GM12878 (cell line): ENCODE measurements at regions not wholly inside any gene's neighbourhood (a gene's known extent, or its start where the extent isn't known, plus 50 kb on each side); places are given as distances from the start of the nearest gene placed in this dataset.

ENCODE experiments used
- ATAC-seq: fragments of 200-7000 bp; cut with Tn5 transposase; 3 replicates; pipeline ENCODE4 v1.9.1; 2020; ENCODE audit warnings: mild to moderate bottlenecking, moderate library complexity
- BruUV-seq: library from RNA; stranded (reverse); fragments of 400-500 nt; replicated peaks from 2 replicates; lab custom pipeline; 2021; lab: Mats Ljungman, UMichigan
- CTCF ChIA-PET: fragments of 300-600 bp; sonication (Branson Sonifier 250); formaldehyde crosslinking; extraction: SDS; loops from one replicate; lab custom pipeline; 2021; ENCODE audit warnings: inconsistent platforms; lab: Yijun Ruan, JAX
- POLR2A ChIA-PET: fragments of 350-600 bp; formaldehyde crosslinking; extraction: SDS; loops from one replicate; lab custom pipeline; 2021; ENCODE audit warnings: inconsistent platforms; lab: Charles Lee
- RAD21 ChIA-PET: fragments of 300-600 bp; sonication (Branson Sonifier 250); formaldehyde crosslinking; loops from one replicate; lab custom pipeline; 2023; ENCODE audit warnings: antibody characterized with exemption; ENCODE audit not compliant: unreplicated experiment; lab: Charles Lee
- SMC1A ChIA-PET: fragments of 300-600 bp; sonication (Branson Sonifier 250); formaldehyde crosslinking; loops from one replicate; lab custom pipeline; 2023; ENCODE audit not compliant: unreplicated experiment, uncharacterized antibody; lab: Charles Lee
- DNase-seq: peaks from one replicate; pipeline ENCODE4 v3.0.0-alpha.2; 2011; ENCODE audit warnings: low read depth, low spot score
- FAIRE-seq: peaks from 3 replicates; lab custom pipeline; 2011; peaks lifted over from hg19 to GRCh38; lab: Jason Lieb, UNC
- H2AFZ ChIP-seq: 2 replicates; pipeline ENCODE4 v1.6.0; 2011; ENCODE audit warnings: low read depth, low read length, control low read depth; ENCODE audit not compliant: control insufficient read depth
- H3K27ac ChIP-seq: 2 replicates; pipeline ENCODE4 v1.5.1; 2011; ENCODE audit warnings: control low read depth; ENCODE audit not compliant: control insufficient read depth, insufficient read depth
- H3K27me3 ChIP-seq, 2 experiments: replicated peaks in 1 of 2; 2 replicates each; pipeline versions ENCODE4 v1.6.0 to v1.6.1; 2011; ENCODE audit warnings: low read length in 1 of 2; ENCODE audit not compliant: control insufficient read depth in 2 of 2, insufficient read depth in 2 of 2
- H3K36me3 ChIP-seq, 2 experiments: 2 replicates each; pipeline ENCODE4 v1.5.1; 2011; ENCODE audit warnings: low read length in 1 of 2; ENCODE audit not compliant: control insufficient read depth in 2 of 2, insufficient read depth in 2 of 2
- H3K4me1 ChIP-seq: 2 replicates; pipeline ENCODE4 v1.6.1; 2011; ENCODE audit warnings: mild to moderate bottlenecking, low read length, moderate library complexity, mixed read lengths; ENCODE audit not compliant: control insufficient read depth, insufficient read depth
- H3K4me2 ChIP-seq: 2 replicates; pipeline ENCODE4 v1.6.0; 2011; ENCODE audit warnings: control low read depth; ENCODE audit not compliant: control insufficient read depth, insufficient read depth
- H3K4me3 ChIP-seq: fragments of 200-600 bp; sonication (generic); 2 replicates; pipeline ENCODE4 v1.5.1; 2016
- H3K79me2 ChIP-seq: 2 replicates; pipeline ENCODE4 v1.6.0; 2011; ENCODE audit warnings: low read length; ENCODE audit not compliant: control insufficient read depth, insufficient read depth
- H3K9ac ChIP-seq: 2 replicates; pipeline ENCODE4 v1.8.0; 2011; ENCODE audit warnings: low read length, control low read depth, mixed read lengths; ENCODE audit not compliant: control insufficient read depth, insufficient read depth
- H3K9me3 ChIP-seq: replicated peaks from 3 replicates; pipeline ENCODE4 v1.5.1; 2011; ENCODE audit warnings: mild to moderate bottlenecking, low read length; ENCODE audit not compliant: control insufficient read depth, insufficient read depth
- H4K20me1 ChIP-seq: 2 replicates; pipeline ENCODE4 v1.6.0; 2011; ENCODE audit not compliant: control insufficient read depth, insufficient read depth
- CREB1 ChIP-seq: IDR thresholded peaks from 2 replicates; pipeline ENCODE4 v1.6.1; 2012; ENCODE audit warnings: low read depth, mild to moderate bottlenecking, inconsistent platforms
- FOXK2 ChIP-seq: fragments of 450-650 bp; IDR thresholded peaks from 2 replicates; pipeline ENCODE4 v1.6.1; 2017; ENCODE audit warnings: mild to moderate bottlenecking, moderate library complexity
- JUNB ChIP-seq: IDR thresholded peaks from 2 replicates; pipeline ENCODE4 v1.6.1; 2016; ENCODE audit warnings: antibody characterized with exemption, mild to moderate bottlenecking
- LARP7 ChIP-seq: fragments of 450-650 bp; IDR thresholded peaks from 2 replicates; pipeline ENCODE4 v1.6.1; 2017; ENCODE audit warnings: mild to moderate bottlenecking
- MTA3 ChIP-seq: IDR thresholded peaks from 2 replicates; pipeline ENCODE4 v1.6.1; 2012; ENCODE audit warnings: low read length, inconsistent platforms, borderline replicate concordance
- RELA ChIP-seq: fragments of 450-650 bp; IDR thresholded peaks from 2 replicates; pipeline ENCODE4 v1.8.0; 2014; ENCODE audit warnings: borderline replicate concordance; ENCODE audit not compliant: partially characterized antibody
- WGBS: methylation state at CpG from one replicate; pipeline ENCODE4 v1.1.6; 2016; ENCODE audit warnings: low lambda C conversion rate; ENCODE audit not compliant: insufficient replicate concordance, insufficient coverage; ENCODE audit errors: missing lambda C conversion rate; 5-methylcytosine and 5-hydroxymethylcytosine counted together
- in situ Hi-C: fragments of 300-500 bp; cut with MboI; formaldehyde crosslinking; loops from 9 replicates; pipeline ENCODE4 v1.14.3; 2018; ENCODE audit warnings: mixed read lengths
- intact Hi-C: fragments of 100-400 bp; cut with micrococcal nuclease; formaldehyde crosslinking; loops from one replicate; pipeline ENCODE4 v1.14.2; 2022; ENCODE audit not compliant: unreplicated experiment
- TF ChIP-seq, protein P1 (sequence below): IDR thresholded peaks from 2 replicates; pipeline ENCODE4 v1.6.1; 2012; ENCODE audit warnings: improper control_type of control experiment, low read depth, low read length; ENCODE audit not compliant: insufficient replicate concordance

DNA sequence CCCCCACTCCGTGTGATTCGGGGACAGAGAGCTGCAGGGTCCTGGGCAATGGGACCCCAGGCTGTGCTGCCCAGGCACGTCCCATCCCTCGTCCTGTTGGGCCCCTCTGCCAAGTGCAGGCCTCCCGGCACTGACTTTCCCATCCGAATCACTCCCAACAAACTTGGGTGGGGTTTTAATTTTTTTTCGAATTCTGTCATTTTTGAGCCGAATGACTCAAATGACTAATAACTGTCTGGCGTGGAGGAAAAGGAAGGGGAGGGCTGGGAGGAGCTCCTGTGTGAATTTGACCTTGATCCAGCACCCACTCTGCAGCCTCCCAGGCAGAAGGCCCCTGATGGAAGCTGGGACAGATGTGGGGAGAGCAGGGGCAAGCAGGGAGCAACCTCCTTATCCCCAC is 1173.2 kb downstream of the BRD1 start:
- ChIA-PET POLR2A (no interaction called here), SMC1A (no interaction called here)
- WGBS = 21% methylated on average over 9 of the region's 9 CpGs

More for the DNA sequence above, 1173.2 kb downstream of the BRD1 start:
- BruUV-seq = no TSS peak
- no peak overlapping the region for H2AFZ ChIP-seq
- no peak overlapping the region for H3K4me2 ChIP-seq
- FAIRE-seq (no peak), DNase-seq (no peak), ATAC-seq (no peak)
- H3K36me3 ChIP-seq = no peaks in the 10 kb centered on the region
- H3K4me3 ChIP-seq = no peak overlapping the region
- no peaks in the 10 kb centered on the region for H3K27me3 ChIP-seq
- H3K4me1 ChIP-seq = no peaks in the 10 kb centered on the region
- CTCF ChIA-PET = no interaction called here
- H3K79me2 ChIP-seq = no peaks in the 10 kb centered on the region
- no peaks in the 10 kb centered on the region; the same call in 2 of the 3 replicates for H3K9me3 ChIP-seq
- no peak overlapping the region for H3K27ac ChIP-seq
- TF ChIP-seq LARP7 (no peak), CREB1 (no peak), FOXK2 (no peak), JUNB (no peak), MTA3 (no peak), RELA (no peak)
- TF ChIP-seq, protein P1, sequence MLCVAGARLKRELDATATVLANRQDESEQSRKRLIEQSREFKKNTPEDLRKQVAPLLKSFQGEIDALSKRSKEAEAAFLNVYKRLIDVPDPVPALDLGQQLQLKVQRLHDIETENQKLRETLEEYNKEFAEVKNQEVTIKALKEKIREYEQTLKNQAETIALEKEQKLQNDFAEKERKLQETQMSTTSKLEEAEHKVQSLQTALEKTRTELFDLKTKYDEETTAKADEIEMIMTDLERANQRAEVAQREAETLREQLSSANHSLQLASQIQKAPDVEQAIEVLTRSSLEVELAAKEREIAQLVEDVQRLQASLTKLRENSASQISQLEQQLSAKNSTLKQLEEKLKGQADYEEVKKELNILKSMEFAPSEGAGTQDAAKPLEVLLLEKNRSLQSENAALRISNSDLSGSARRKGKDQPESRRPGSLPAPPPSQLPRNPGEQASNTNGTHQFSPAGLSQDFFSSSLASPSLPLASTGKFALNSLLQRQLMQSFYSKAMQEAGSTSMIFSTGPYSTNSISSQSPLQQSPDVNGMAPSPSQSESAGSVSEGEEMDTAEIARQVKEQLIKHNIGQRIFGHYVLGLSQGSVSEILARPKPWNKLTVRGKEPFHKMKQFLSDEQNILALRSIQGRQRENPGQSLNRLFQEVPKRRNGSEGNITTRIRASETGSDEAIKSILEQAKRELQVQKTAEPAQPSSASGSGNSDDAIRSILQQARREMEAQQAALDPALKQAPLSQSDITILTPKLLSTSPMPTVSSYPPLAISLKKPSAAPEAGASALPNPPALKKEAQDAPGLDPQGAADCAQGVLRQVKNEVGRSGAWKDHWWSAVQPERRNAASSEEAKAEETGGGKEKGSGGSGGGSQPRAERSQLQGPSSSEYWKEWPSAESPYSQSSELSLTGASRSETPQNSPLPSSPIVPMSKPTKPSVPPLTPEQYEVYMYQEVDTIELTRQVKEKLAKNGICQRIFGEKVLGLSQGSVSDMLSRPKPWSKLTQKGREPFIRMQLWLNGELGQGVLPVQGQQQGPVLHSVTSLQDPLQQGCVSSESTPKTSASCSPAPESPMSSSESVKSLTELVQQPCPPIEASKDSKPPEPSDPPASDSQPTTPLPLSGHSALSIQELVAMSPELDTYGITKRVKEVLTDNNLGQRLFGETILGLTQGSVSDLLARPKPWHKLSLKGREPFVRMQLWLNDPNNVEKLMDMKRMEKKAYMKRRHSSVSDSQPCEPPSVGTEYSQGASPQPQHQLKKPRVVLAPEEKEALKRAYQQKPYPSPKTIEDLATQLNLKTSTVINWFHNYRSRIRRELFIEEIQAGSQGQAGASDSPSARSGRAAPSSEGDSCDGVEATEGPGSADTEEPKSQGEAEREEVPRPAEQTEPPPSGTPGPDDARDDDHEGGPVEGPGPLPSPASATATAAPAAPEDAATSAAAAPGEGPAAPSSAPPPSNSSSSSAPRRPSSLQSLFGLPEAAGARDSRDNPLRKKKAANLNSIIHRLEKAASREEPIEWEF = no peak
- H3K9ac ChIP-seq = no peak overlapping the region
- intact Hi-C loops (no loop called here), in situ Hi-C loops (no loop called here)
- RAD21 ChIA-PET = no interaction called here
- H4K20me1 ChIP-seq = no peaks in the 10 kb centered on the region
